Activated CD4-positive, alpha-beta T cell treated with anti-CD3 and anti-CD28 coated beads, Interleukin-2, Interleukin-4, amounts not matched to agents 100 ng/mL and 50 ng/mL, durations not matched to agents 16 hours and 8 hours (primary cell): ENCODE measurements at regions not wholly inside any gene's neighbourhood (a gene's known extent, or its start where the extent isn't known, plus 50 kb on each side); places are given as distances from the start of the nearest gene placed in this dataset.

Experiments
- DNase-seq: peaks from one replicate; pipeline ENCODE4 v3.0.0-alpha.2; 2020; ENCODE audit warnings: low spot score

DNA sequence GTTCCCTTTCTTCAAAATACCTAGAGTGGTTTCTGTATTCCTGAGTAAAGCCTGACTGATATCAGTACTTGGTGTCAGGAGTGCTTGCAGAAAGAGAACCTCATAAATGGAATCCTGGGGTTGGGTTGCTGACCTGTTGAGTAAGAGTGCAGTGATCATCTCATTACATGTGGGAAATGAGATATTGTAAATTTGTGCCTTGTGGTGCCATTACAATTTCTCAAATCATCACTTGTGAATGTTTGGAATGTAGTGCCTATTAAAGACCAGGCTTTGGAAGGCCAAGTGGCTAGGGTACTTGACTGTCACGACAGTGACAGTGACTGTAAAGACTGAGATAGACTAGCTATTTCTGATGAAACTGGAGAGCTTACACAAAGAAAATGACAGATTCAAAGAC lies 176.7 kb upstream of the CTTNBP2NL start:
- no peak for DNase-seq

DNA sequence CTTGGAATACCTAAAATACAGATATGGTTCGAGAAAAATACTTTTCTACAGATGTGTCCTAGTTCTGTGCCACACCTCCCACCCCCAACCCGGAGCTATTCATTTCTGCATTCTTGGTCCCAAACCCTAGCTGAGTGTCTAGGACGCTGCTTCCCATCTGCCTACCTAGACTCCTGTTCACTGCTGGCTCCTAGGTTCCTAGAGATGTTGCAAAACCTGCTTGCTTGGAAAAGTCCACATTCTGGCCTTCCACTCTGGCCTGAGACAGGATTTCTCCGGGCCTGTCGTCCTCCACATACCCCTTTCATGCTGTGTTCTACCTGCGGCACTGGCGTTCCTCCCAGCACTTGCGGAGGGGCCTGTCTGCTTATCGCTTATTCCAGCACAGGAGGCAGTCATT lies 165.8 kb upstream of the CTTNBP2NL start:
- DNase-seq = no peak

DNA sequence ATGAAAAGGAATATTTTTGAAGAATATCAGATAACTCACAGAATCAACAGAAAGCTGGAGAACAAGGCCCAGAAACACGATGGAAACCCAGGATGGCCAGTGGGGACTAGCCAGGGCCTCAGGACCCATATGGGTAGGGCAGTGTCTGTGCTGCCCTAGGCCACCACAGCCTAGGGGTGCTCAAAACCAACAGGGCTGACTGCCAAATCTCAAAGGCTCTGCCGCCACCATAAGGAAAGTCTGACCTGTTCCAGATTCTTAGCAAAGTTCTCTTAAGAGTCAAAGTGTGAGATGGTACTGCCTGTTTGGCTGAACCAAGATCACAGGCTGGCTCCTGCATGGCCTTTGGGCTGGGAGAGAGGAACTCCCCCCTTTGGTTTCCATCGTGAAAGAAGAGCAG lies 164.7 kb upstream of the CTTNBP2NL start:
- no peak for DNase-seq

DNA sequence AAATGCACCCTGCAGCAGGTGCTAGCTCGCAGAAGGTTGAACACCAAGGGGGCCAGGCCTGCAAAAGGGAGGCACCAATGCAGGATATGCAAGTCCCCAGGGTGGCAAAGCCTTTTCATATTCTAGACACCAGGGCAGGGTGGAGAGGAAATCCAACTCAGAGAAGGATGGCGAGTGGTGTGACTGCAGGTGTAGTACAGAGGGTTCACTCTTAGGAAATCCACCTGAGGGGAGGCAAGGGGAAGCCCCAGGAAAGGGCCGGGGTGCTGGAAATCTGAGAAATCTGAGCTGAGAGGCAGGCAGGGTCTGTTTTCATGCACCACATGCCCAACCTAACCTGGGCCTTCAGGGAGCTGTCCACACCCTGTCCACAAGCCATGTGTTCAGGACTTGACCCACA lies 163.2 kb upstream of the CTTNBP2NL start:
- no peak for DNase-seq

DNA sequence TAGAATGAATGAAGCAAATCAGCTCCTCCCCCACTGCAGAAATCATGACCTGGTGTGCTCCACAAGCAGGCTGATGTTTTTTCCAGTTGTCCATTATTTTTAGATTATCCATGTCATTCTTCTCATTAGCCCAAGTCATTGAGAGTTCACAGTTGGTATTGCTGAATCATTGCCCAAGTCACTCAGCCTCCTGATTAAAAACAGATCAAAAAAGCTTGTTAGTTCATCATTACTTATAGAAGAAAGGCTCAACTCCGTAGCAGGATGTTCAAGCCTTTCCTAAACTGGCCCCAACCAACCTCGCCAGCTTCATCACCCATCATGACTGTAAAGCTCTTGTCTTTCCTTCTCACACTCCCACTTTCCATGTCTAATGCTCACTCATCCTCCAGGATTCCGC lies 161.3 kb upstream of the CTTNBP2NL start:
- no peak for DNase-seq

DNA sequence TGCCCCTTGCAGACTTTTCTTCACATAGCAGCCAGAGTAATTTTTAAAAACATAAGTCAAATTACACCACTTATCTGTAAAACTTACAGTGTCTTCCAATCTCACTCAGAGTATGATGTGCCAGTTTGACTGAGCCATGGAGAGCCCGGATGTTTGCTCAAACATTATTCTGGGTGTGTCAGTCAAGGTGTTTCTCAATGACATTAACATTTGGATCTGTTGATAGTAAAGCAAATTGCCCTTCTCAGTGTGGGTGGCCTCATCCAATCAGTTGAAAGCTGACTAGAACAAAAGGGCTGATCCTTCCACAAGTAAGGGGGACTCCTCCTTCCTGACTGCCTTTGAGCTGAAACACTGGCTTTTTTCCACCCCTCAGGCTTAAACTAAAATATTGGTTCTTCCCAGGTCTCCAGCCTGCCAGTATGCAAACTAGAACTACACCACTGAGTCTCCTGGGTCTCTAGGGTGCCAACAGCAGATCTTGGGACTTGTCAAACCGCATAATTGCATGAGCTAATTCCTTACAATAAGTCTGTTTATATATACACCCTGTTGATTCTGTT lies 157.9 kb upstream of the CTTNBP2NL start:
- no peak for DNase-seq

DNA sequence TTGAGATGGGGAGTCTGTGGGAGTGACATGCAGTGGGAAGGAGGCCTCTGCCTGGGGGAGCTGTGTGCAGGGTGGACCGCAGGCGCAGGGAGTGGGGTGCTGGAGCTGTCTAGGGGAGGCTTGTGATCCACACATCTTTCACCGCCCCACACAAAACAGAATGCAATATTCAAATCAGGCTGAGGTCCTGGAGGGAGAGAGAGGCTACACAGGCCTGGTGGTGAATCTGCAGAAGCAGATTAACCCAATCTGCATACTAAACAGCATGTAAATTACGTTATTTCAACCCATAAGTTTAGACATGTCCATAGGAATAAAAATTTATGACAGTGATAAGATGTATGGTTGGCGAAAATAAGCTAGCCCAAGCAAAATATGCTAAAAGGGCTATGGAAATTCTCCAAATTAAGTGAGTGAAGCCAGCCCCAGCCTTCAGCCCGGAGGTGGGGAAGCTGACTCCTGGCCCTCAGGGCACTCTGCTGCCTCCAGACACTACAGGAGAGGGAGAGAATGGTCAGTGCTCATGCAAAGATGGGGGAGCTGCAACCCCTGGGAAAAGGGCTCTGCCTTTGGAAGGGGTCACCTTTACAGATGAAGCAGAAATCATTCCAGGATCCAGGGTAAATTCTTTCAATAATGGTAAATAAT lies 156.2 kb upstream of the CTTNBP2NL start:
- DNase-seq = no peak

DNA sequence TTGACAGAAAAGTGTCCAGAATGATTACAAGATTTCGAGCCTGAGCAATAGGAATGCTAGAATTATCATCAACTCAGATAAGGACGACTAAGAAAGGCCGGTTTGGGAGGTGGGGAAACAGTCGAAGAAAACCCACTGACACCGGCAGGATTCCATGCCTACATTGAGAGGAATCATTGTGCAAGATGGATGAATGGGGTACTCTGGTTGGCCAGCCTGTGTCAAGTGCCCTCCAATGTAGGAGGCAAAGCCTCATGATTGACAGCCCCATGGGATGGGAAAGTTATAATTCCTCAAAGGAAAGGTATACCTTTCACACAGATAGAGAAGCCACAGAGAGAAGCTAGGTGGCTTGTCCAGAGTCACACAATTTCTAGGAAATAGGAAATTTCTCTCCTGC lies 153.5 kb upstream of the CTTNBP2NL start:
- DNase-seq = no peak

DNA sequence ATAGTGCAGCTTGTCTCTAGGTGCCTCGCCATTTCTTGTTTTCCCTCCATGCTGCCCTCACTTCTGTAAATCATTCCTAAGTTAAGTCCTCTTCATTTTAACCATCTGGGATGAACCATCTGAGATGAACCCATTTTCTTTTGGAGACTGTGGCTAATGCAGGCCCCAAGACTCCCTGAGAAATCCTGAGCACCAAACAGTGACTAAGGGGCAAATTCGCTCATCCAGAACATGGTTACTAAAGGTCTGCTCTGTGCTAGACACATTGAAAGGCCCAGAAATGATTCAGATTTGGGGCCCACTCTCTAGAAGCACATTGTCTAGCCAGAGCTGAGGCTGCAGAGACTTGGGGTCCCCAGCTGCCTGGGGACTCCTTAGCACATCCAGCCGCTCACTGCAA lies 151.9 kb upstream of the CTTNBP2NL start:
- no peak for DNase-seq

DNA sequence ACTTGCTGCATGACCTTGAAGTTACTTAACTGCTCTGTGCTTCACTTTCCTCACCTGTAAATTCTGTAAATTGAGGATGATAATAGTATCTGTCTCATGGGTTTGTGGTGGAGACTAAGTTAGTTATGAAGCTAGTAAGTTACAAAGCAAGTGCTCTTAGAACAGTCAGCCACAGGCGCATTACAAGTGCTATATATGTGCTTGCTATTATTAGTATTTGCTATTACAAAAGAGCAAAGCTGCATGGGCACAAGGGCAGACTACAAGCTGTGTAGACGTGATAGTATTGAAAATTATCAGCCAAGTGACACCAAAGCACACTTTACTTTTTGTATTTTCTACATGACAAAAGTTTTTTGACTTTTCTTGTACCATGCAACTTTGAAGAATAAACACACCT lies 150.9 kb upstream of the CTTNBP2NL start:
- no peak for DNase-seq

DNA sequence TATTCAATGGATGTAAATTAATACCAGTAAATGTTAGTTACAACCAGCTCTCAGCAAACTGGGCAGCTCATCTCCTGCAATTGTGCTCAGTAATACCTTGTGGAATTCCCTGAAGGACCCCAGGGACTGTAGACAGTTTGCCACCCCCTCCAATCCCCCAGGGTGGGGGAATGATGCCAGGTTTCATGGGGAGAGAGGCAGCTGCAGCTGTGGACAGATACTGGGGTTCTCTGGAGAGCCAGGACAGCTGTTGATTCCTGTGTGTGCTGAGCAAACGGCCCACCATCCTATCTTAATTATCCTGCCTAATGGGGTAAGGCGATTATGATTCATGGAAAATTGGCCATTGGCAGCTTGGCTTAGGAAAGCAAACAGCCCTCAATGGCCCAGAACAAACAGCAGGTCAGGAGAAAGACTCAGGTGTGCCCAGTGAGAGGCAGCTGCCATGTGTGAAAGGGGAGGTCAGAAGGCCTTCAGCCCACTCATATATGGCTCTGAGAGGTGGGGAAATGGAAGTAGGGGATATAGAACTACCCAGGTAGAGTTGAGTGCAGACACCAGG lies 148.9 kb upstream of the CTTNBP2NL start:
- DNase-seq = no peak

DNA sequence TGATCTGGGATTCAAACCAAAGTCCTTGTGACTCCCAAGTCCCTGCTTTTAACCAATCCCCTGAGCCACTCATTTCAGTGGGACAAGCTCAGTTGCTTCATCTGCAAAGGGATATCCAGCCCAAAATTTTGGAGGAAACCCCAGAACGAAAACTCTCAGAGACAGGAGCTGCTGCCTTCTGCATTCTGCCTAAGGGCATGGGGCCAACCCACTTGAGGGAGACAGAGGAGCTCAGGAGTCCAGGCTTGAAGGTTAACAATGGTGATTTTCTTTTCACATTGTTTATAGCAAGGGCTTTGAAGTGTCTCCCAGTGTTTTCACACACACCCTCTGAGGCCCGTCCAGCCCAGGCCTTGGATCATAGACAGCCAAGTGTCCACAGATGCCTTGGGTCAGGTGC lies 148.1 kb upstream of the CTTNBP2NL start:
- no peak for DNase-seq

DNA sequence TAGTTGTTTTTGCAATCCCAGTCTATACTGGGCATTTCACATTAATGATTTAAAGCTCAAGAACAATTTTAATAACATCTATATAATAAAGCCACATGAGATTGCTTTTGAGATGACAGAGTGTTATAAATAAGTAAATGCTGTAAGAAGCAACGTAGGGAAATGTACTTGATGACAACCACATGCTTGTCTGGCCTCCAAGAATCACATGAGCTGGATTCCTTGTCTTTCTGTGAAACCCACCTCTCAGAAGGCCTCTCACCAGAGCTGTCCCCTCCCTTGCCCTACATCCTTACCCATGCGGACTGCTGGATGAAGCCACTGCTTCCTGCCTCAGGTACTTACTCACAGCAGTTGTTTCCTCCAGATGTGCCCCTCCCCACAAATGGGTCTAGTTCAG lies 145.1 kb upstream of the CTTNBP2NL start:
- no peak for DNase-seq

DNA sequence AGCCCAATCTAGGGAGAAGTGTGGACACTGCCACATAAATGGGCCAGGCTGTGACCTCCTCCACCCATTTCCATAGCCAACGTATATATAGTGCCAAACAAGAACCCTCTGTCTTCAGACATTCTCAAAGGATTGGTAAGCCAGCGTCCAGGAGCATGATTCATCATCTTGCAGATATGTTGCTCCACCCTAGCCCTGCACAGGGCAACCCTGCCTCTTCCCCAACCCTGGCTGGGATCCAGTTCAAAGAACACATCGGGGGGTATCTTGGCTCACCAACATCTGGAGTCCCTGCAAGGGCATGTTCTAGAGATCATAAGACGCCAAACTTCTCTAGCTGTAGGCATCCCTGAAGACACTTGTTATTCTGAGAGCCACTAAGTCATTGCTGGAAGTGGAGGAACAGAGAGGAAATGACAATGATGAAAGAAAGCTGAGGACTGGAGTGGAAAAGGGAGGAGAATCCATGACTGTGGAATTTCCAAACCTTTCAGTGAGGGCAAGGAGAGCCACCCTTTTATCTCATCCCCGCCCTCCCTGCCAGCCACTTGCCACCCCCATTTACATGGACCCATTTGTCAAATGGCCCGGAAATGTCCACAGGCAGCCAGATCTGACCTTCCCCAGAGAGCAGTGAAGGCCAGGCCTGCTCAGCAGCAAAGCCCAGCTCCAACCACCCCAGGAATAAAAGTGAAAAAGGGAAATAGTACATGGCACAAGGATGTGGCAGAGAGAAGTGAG lies 144.1 kb upstream of the CTTNBP2NL start:
- DNase-seq = no peak

DNA sequence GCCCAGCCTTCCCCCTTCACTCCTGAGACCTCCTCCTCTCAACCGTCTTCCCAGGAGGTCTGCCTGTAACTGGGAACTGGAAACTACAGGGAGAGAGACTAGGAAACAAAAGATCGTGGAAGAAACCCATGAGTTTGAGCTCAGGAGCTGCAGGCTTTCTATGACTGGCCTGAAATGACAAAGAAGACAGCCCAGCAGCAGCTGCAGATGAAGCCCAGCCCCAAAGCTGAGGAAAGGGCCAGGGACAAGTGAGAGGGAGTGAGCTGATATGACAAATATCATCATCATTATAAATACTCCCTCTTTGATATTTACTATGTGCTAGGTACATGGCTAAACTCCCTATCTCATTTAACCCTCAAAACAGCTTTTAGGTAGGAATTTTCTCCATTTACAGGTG lies 142.6 kb upstream of the CTTNBP2NL start:
- DNase-seq = no peak

DNA sequence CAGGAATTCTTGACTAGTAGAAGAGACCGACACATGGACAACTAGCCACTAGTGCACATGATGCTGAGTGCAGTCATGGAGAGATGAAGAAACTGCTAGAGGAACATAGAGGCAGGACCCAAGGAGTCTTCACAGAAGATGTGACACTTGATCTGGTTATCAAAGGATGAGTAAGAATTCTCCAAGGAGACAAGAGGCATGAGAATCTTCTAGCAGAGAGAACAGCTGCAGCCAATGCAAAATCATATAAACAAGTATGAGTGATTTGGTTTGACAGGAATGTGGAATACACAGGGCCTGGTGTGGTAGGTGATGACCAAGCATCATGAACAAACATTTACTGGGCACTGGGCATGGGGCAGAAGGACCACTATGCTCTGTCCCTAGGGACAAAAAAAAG lies 140.9 kb upstream of the CTTNBP2NL start:
- DNase-seq = no peak

DNA sequence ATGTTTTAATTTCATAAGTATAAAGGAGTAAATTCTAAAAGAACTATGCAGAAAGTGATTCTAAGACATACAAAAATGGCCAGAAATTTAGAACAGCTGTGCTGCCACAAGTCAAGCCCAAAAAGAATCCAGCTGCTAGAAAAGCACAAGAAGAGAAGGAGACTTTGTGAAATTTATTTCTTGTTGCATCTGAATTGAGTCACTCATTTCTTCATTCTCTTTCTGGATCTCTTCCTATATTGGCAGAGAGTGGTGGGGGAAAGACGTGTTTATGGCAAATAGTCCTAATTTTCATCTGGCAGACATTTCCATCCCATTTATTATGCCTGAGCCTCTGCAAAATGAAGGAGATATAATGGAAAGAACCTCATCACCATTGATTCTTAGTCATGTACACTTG lies 139.6 kb upstream of the CTTNBP2NL start:
- DNase-seq = no peak

DNA sequence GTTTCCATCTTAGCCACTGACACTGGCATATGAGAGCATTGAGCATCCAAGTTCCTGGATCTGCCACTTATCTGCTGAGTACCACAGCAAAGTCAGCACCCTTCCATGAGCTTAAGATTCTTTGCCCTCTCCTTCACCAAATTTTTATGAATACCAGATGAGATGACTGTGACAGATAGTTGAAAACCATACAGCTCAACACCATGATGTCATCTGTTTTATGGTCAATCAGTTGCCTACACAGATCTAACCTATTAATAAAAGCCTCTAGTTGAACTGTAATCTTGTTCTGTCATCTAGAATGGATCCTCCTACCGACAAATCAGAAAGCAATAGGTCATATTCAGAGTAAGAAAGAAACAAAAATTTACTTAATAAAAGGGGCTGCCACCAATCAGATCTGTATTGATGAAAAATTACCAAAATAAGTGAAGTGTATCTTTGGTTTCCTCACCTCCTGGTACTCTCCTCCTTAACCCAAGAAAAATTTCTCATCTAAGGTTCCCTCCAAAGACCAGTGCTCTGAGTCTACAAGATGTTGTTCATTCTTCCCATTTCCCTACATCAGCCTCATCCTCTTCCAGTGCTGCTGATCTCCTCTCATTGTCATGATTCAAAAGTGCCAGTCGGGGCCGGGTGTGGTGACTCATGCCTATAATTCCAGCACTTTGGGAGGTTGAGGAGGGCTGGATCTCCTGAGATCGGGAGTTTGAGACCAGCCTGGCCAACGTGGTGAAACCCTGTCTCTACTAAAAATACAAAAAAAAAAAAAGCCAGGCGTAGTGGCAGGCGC lies 138.8 kb upstream of the CTTNBP2NL start:
- no peak for DNase-seq

DNA sequence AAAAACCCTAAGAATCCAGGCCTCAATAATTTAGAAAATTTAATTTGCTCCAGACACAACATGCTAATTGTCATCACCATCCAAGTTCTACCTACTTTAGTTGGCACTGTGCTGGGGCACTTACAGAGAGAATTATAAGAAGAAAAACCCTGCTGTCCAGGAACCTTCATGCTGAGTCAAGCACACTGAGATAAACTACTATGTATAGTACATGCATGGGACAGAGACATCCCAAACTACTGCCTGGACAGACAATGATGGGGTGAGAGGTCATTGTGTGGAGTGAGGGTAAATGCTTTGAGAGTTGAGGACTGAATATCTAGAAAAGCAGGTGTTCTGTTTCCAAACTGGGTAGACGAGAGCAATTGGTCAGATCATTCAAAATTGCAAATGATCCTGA lies 135.3 kb upstream of the CTTNBP2NL start:
- no peak for DNase-seq

DNA sequence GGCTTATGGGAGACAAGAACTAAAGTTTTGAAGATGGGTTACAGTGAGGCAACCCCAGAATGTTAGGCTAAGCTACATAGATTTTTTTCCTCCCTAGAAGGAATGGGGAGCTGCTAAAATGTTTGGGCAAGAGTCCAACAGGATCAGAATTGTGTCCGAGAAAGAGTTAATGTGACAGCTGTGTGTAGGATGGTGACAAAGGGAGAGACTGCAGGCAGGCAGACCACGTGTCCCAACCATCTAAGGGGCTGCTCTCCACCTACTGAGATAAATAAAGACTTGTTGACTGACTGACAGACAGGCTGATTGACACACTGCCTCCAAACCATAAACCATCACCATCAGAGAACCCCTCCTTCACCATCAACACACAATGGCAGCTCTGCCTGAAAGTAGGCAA lies 133.7 kb upstream of the CTTNBP2NL start:
- DNase-seq = no peak

DNA sequence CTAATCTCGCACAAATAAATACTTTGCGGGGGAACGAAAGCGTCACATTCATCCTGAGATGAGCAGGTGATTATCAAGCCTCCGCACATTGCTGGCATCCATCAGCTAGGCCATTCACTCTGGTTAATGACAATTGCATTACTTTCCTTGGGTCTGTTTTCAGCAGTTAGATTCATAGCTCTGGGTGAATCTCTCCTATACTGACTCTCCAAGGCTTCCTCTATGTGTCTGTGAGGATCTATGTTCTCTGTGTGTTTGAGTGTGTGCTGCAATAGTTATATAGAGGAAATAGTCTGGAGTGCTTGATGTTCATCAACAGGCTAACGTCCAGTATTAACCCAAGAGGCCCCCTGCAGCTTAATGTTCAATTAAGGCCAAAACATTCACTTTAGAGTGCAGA lies 133.0 kb upstream of the CTTNBP2NL start:
- DNase-seq = no peak

DNA sequence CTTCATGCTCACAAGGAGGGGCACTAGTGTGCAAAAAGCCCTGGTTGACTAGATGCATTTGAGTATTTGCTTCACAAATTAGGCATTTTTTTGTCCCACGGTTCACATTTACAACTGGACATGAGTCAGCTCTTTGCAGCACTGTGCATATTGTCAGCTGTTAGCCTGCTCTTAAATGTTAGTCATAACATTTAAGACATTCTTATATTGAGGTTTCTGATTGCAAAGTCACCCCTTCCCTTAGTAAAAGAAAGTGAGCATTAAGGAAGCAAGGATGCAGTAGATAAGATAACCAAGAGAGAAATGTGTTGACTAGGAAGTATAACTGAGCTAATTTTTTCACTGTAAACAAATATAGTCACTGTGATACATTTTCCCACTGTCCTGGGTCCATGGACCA lies 132.6 kb upstream of the CTTNBP2NL start:
- DNase-seq = no peak

DNA sequence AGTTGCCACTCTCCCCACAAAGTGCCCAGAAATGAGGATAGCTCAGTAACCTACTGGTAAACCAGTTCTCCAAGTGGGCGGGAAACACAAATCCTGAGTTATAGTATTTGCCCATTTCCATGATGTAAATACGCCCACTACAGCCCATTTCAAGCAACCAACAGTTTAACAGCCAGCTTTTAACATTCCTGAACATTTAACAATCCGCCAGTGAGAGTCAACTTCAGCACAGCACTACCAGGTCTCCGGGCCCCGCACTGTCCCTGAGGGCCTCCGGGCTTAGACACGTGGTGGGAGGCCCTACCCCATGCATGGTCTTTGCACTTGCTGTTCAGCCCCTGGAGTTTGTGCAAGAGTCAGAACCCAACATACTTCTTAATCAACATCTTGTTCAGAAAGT lies 132.0 kb upstream of the CTTNBP2NL start:
- DNase-seq = no peak
